ENCODE measurements at regions not wholly inside any gene's neighbourhood (a gene's known extent, or its start where the extent isn't known, plus 50 kb on each side); places are given as distances from the start of the nearest gene placed in this dataset.

DNA sequence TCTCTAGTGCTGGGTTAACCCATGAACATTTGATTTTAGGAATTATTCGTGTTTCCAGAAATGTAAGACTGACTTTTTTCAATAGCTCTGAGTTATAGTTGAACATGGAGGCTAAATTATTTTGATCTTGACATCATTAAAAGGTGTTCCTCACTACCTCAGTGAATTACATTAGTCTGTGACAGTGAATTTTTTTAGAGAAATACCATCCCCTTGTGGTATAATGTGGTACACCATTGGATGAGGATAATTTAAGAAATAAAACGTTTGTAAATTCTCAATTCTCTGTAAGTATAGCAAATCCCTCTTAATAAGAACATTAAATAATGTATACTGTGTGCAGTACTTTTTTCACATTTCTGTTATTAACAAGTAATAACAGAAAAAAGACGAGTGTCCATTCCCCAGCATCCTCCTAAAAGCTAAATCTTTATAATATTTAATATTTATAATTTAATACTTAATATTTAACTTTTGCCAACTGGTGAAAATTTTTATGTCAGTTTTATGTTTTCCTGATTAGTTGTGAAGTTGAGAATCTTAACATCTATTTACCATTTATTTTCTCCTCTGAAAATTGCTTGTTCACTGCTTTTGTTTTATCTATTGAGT is 70.3 kb upstream of the CWC22 start:
- H3K9me3 ChIP-seq (ENCODE audit: low read depth), result no peaks in the 10 kb centered on the region
- H3K27ac ChIP-seq, result no peak overlapping the region
- H3K27me3 ChIP-seq, result no peaks in the 10 kb centered on the region
- DNase-seq (ENCODE audit: low read depth in 1 of 2, low spot score in 1 of 2), result peak; percentile 17 to 49
- H3K4me3 ChIP-seq, result no peak overlapping the region
- H3K4me1 ChIP-seq (ENCODE audit: low read depth), result peaks cover 6% of the 10 kb centered on the region
- TF ChIP-seq, protein P1, sequence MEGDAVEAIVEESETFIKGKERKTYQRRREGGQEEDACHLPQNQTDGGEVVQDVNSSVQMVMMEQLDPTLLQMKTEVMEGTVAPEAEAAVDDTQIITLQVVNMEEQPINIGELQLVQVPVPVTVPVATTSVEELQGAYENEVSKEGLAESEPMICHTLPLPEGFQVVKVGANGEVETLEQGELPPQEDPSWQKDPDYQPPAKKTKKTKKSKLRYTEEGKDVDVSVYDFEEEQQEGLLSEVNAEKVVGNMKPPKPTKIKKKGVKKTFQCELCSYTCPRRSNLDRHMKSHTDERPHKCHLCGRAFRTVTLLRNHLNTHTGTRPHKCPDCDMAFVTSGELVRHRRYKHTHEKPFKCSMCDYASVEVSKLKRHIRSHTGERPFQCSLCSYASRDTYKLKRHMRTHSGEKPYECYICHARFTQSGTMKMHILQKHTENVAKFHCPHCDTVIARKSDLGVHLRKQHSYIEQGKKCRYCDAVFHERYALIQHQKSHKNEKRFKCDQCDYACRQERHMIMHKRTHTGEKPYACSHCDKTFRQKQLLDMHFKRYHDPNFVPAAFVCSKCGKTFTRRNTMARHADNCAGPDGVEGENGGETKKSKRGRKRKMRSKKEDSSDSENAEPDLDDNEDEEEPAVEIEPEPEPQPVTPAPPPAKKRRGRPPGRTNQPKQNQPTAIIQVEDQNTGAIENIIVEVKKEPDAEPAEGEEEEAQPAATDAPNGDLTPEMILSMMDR (IDR thresholded peaks at IDR 0.05; ENCODE audit: low read depth, low read length), result peak; percentile 91
- H3K36me3 ChIP-seq, result no peaks in the 10 kb centered on the region

DNA sequence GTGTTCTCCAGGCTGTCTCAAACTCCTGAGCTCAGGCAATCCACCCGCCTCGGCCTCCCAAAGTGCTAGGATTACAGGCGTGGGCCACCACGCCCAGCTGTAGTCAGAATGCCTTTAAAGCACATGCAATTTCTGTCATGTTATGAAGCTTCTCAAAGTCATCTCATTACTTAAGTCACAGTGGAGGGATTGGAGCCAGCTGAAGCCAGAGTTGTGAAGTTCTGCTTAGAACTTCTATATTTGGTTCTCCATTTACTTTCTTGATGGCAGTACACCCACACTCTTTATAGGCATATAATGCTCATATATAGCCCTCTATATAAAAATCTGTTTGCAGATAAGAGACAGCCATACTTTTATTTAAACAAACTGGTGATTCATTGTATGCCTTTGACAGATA is 68.8 kb upstream of the CWC22 start:
- Histone ChIP-seq H3K4me3 (no peak overlapping the region), H3K36me3 (no peaks in the 10 kb centered on the region), H3K9me3 (ENCODE audit: low read depth) (no peaks in the 10 kb centered on the region), H3K27ac (no peak overlapping the region), H3K4me1 (ENCODE audit: low read depth) (peaks cover 6% of the 10 kb centered on the region), H3K27me3 (no peaks in the 10 kb centered on the region)
- no peak for DNase-seq (ENCODE audit: low read depth in 1 of 2, low spot score in 1 of 2)
- TF ChIP-seq, protein P1 (IDR thresholded peaks at IDR 0.05; ENCODE audit: low read depth, low read length), result no peak

DNA sequence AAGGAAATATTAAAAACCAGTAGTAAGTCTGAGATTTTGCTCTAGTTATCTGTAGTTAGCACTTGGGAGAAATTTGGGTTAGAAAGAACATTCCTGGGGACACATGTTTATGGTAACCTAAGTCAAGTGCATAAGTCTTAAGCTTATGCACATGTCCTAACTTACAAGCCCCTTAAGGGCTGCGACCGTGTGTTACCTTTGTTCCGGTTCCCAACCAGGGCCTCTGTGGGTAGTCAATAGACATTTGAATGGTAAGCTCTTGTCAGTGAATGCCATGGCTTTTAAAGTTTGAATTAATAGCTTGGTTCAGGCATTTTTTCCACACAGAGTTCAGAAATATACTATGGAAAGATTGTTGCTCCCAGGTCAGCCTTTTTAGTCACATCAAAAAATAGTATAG is 64.7 kb upstream of the CWC22 start:
- DNase-seq (ENCODE audit: low read depth in 1 of 2, low spot score in 1 of 2), result no peak
- no peak overlapping the region for H3K4me3 ChIP-seq
- TF ChIP-seq, protein P1 (IDR thresholded peaks at IDR 0.05; ENCODE audit: low read depth, low read length), result no peak

DNA sequence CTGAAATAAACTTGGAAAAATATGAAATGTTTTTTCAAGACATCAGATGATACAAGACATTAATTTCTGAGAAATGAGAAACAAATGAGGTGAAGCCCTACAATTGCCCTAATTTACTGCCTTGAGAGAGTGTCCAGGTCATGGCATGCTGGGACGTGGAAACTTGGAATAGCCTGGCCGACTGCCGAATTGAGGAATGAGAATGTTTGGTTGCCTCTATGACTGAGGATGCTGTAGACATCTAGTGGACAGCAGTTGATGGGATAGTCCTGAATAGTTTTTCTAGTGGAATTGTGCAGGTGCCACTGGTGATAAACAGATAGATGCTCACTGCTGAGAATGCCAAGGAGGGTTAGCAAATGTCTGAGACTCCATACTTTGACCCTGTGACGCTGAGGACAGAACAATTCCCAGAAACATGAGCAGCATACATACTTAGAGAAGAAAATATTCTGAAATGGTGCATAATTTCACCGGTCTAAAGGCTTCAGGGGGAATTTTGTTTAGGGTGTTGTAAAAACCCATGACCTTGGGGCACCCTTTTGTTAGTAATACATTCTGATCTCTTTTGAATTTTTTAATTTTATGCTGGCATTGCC is 56.5 kb upstream of the CWC22 start:
- H3K9me3 ChIP-seq (ENCODE audit: low read depth), result no peaks in the 10 kb centered on the region
- H3K36me3 ChIP-seq, result no peaks in the 10 kb centered on the region
- no peaks in the 10 kb centered on the region for H3K4me1 ChIP-seq (ENCODE audit: low read depth)
- TF ChIP-seq, protein P1 (IDR thresholded peaks at IDR 0.05; ENCODE audit: low read depth, low read length), result no peak
- H3K27me3 ChIP-seq, result no peaks in the 10 kb centered on the region
- no peak for DNase-seq (ENCODE audit: low read depth in 1 of 2, low spot score in 1 of 2)
- H3K4me3 ChIP-seq, result no peak overlapping the region
- H3K27ac ChIP-seq, result no peak overlapping the region

More for the DNA sequence above, 64.7 kb upstream of the CWC22 start:
- Histone ChIP-seq H3K36me3 (no peaks in the 10 kb centered on the region), H3K27ac (no peak overlapping the region), H3K9me3 (ENCODE audit: low read depth) (no peaks in the 10 kb centered on the region), H3K4me1 (ENCODE audit: low read depth) (peaks cover 4% of the 10 kb centered on the region), H3K27me3 (no peaks in the 10 kb centered on the region)

DNA sequence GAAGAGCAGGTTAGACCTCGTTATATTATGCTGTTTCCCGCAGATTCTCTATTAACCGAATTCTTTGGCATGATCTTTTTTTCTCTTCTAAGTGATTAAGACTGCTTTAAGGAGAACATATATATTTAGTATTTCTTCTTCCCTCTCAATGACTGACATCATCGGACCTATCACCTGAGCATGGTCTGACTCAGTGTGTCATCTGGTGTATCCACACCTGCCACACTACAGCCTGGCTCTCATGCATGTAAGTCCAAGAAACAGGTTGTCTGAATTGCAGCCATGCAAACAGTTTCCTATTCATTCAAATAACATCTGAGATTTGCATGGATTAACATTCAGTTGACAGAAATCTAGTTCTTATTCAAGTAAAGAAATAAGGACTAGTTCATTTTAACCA is 55.1 kb upstream of the CWC22 start:
- TF ChIP-seq, protein P1 (IDR thresholded peaks at IDR 0.05; ENCODE audit: low read depth, low read length), result no peak
- Histone ChIP-seq H3K4me1 (ENCODE audit: low read depth) (no peaks in the 10 kb centered on the region), H3K4me3 (no peak overlapping the region), H3K9me3 (ENCODE audit: low read depth) (no peaks in the 10 kb centered on the region), H3K27me3 (no peaks in the 10 kb centered on the region), H3K36me3 (no peaks in the 10 kb centered on the region), H3K27ac (no peak overlapping the region)
- no peak for DNase-seq (ENCODE audit: low read depth in 1 of 2, low spot score in 1 of 2)
